ENCODE measurements at regions not wholly inside any gene's neighbourhood (a gene's known extent, or its start where the extent isn't known, plus 50 kb on each side); places are given as distances from the start of the nearest gene placed in this dataset.

DNA sequence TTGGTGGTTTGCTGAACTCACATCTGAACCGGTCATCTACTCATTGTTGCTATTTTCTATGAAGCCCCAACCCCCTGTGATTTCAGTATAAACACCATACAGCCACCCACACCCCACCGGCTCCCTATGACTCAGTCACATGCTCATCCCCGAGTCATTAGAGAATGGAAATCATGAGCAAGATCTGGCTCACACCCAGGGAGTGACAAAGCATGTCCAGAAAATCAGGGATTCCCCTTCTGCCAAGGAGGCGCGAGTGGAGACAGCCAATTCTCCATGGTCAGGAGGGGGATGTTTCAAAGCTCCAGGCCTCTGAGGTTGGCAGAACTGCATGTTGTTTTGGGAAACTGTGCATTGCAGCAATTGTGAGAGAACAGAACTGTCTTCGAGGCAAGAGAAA is 657.5 kb upstream of the TBX3 start:
- no peak overlapping the region for H3K4me3 Mint-ChIP-seq
- H3K36me3 Mint-ChIP-seq (ENCODE audit: low read depth): no peaks in the 10 kb centered on the region
- H3K4me1 Mint-ChIP-seq: peaks cover 29% of the 10 kb centered on the region
- peak overlapping the region in 1 of 3 experiments; percentile 43 for H3K27ac Mint-ChIP-seq
- TF ChIP-seq, protein P1, sequence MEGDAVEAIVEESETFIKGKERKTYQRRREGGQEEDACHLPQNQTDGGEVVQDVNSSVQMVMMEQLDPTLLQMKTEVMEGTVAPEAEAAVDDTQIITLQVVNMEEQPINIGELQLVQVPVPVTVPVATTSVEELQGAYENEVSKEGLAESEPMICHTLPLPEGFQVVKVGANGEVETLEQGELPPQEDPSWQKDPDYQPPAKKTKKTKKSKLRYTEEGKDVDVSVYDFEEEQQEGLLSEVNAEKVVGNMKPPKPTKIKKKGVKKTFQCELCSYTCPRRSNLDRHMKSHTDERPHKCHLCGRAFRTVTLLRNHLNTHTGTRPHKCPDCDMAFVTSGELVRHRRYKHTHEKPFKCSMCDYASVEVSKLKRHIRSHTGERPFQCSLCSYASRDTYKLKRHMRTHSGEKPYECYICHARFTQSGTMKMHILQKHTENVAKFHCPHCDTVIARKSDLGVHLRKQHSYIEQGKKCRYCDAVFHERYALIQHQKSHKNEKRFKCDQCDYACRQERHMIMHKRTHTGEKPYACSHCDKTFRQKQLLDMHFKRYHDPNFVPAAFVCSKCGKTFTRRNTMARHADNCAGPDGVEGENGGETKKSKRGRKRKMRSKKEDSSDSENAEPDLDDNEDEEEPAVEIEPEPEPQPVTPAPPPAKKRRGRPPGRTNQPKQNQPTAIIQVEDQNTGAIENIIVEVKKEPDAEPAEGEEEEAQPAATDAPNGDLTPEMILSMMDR (IDR thresholded peaks at IDR 0.05; ENCODE audit: unreplicated experiment in 3 of 3): no peak
- H3K27me3 Mint-ChIP-seq (ENCODE audit: low read depth): no peaks in the 10 kb centered on the region
- H3K9me3 Mint-ChIP-seq: peaks cover 14% of the 10 kb centered on the region

DNA sequence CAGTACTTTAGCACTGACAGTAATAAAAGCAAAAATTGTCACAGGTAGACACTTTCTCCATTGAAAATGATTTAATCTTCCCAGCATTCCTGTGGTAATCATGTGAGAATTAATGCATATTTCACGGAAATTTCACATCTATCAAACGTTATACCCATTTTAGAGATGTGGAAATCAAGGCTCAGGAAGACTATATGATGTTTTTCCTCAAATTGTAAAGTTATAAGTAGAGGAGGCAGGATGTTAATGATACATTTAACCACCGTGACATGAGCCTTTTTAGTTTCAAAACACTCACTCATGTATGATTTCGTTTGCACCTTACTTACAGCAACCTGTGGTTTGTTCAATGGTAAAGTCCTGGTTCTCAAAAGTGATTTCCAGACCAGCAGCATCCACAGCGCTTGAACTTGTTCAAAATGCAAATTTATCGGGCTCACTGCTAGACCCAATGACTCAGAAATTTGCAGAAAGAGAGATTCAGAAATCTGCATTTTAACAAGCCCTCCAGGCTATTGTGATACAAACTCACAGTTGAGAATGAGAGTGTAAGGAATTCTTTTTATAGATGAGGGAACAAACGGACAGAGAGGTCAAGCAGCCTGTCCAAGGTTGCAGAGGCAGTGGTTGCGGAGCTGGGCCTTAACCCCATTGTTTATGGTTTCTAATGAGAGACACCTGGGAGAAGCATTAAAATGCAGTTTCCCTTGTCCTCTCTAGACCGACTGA is 654.8 kb upstream of the TBX3 start:
- Mint-ChIP-seq H3K4me3 (no peak overlapping the region), H3K9me3 (peaks cover 14% of the 10 kb centered on the region), H3K27ac (no peak overlapping the region), H3K27me3 (ENCODE audit: low read depth) (peaks cover 5% of the 10 kb centered on the region), H3K4me1 (peaks cover 45% of the 10 kb centered on the region), H3K36me3 (ENCODE audit: low read depth) (no peaks in the 10 kb centered on the region)
- TF ChIP-seq, protein P1 (IDR thresholded peaks at IDR 0.05; ENCODE audit: unreplicated experiment in 3 of 3): no peak

DNA sequence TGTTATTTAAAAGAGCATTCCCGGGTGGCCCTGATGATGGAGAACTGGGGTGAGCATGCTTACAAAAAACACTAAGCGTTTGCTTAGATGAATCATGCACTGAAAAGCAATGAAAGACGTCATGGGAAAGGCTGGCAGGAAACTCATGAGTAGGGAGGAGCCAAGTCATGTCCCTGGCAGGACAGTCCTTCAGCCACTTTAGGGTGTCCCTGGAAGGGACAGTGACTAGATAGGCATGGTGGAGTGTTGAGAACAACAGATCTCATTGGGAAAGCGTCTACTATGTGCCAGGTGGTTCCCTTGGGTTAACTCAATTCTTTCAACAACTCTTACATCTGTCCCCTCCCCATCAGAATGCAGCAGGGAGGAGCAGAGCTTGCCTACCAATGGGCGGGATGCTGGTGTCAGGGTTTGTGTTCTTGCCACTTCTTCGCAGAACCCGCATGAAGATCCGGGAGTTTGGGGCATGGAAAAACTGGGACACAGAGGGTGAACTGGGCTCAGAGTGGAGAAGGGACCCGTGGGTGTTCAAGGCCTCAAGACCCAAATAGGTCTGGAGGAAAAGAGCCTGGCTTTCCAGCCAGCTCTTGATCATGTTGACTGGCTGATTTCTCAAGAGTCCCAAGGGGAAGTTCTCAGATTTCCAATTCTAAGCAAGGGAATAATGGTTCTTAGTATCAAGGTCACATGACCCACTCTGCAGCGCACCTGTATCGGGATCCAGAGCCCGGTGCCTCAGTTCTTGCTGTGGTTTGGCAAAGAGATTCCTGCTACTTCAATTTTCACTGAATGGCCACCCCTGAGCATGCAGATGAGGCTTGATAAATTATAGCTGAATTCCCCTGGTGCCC is 653.9 kb upstream of the TBX3 start:
- H3K9me3 Mint-ChIP-seq: peaks cover 9% of the 10 kb centered on the region
- no peak overlapping the region for H3K4me3 Mint-ChIP-seq
- H3K27ac Mint-ChIP-seq: peak overlapping the region in 1 of 3 experiments; percentile 28
- TF ChIP-seq, protein P1 (IDR thresholded peaks at IDR 0.05; ENCODE audit: unreplicated experiment in 3 of 3): no peak
- no peaks in the 10 kb centered on the region for H3K36me3 Mint-ChIP-seq (ENCODE audit: low read depth)
- H3K27me3 Mint-ChIP-seq (ENCODE audit: low read depth): peaks cover 5% of the 10 kb centered on the region
- peaks cover 46% of the 10 kb centered on the region for H3K4me1 Mint-ChIP-seq

DNA sequence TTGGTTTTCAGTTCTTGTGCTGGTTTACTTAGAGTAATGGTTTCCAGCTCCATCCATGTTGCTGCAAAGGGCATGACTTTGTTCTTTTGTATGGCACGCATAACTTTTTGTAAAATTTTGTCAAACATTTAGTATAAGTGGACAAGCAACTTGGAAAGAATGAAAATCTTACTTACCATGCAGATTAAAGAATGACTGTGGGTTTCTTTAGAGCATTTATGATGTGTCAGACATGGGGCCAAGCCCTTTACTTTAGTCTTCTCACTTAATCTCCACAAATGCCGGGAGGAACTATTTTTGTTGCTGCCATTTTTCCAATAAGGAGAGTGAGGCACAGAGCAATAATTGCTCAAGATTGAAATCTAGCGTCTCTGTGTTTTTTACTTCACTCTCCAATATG is 652.5 kb upstream of the TBX3 start:
- Mint-ChIP-seq H3K27me3 (ENCODE audit: low read depth) (peaks cover 5% of the 10 kb centered on the region), H3K4me1 (peaks cover 42% of the 10 kb centered on the region), H3K27ac (no peak overlapping the region), H3K36me3 (ENCODE audit: low read depth) (no peaks in the 10 kb centered on the region), H3K4me3 (no peak overlapping the region), H3K9me3 (no peaks in the 10 kb centered on the region)
- TF ChIP-seq, protein P1 (IDR thresholded peaks at IDR 0.05; ENCODE audit: unreplicated experiment in 3 of 3): no peak

DNA sequence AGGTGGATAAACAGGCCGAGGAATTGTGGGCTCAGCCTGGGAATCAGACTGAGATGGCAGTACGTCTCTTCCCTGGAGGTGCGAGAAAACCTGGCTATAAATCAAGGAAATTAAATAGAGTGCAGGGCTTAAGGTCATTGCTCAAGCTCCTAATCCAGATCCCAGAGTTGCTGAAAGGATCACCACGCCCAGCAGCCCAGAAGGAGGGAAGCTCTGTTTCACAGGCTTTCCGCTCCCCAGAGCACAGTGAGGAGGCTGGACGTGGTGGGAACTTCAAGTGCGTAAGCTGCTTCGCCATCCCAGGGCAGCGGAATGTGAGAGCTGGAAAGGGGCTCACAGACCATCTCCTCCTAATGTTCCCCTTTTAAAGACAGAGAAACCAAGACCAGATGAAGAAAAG is 651.6 kb upstream of the TBX3 start:
- TF ChIP-seq, protein P1 (IDR thresholded peaks at IDR 0.05; ENCODE audit: unreplicated experiment in 3 of 3): no peak
- Mint-ChIP-seq H3K27ac (no peak overlapping the region), H3K4me3 (no peak overlapping the region), H3K4me1 (peaks cover 38% of the 10 kb centered on the region), H3K9me3 (no peaks in the 10 kb centered on the region), H3K36me3 (ENCODE audit: low read depth) (no peaks in the 10 kb centered on the region), H3K27me3 (ENCODE audit: low read depth) (peaks cover 5% of the 10 kb centered on the region)
